ENCODE measurements at regions not wholly inside any gene's neighbourhood (a gene's known extent, or its start where the extent isn't known, plus 50 kb on each side); places are given as distances from the start of the nearest gene placed in this dataset.

DNA sequence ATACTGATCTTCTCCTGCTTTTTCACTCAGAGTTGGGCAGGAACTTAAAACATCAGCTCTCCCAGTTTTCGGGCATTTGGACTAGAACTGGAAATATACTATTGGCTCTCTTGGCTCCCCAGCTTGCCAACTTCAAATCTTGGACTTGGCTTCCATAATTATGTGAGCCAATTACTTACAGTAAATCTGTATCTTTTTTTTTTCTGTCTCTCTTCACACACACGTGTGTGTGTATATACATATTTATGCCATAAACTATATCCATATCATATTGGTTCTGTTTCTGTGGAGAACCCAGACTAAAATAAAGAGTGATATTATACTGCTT is 379.6 kb upstream of the PRR16 start (continued):
- TF ChIP-seq, protein P1, sequence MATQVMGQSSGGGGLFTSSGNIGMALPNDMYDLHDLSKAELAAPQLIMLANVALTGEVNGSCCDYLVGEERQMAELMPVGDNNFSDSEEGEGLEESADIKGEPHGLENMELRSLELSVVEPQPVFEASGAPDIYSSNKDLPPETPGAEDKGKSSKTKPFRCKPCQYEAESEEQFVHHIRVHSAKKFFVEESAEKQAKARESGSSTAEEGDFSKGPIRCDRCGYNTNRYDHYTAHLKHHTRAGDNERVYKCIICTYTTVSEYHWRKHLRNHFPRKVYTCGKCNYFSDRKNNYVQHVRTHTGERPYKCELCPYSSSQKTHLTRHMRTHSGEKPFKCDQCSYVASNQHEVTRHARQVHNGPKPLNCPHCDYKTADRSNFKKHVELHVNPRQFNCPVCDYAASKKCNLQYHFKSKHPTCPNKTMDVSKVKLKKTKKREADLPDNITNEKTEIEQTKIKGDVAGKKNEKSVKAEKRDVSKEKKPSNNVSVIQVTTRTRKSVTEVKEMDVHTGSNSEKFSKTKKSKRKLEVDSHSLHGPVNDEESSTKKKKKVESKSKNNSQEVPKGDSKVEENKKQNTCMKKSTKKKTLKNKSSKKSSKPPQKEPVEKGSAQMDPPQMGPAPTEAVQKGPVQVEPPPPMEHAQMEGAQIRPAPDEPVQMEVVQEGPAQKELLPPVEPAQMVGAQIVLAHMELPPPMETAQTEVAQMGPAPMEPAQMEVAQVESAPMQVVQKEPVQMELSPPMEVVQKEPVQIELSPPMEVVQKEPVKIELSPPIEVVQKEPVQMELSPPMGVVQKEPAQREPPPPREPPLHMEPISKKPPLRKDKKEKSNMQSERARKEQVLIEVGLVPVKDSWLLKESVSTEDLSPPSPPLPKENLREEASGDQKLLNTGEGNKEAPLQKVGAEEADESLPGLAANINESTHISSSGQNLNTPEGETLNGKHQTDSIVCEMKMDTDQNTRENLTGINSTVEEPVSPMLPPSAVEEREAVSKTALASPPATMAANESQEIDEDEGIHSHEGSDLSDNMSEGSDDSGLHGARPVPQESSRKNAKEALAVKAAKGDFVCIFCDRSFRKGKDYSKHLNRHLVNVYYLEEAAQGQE (IDR thresholded peaks at IDR 0.05; ENCODE audit: borderline replicate concordance) = no peak
- TF ChIP-seq, protein P1 (CRISPR knock-in tag; IDR thresholded peaks at IDR 0.05; ENCODE audit: low read depth) = no peak
- TF ChIP-seq, protein P2, sequence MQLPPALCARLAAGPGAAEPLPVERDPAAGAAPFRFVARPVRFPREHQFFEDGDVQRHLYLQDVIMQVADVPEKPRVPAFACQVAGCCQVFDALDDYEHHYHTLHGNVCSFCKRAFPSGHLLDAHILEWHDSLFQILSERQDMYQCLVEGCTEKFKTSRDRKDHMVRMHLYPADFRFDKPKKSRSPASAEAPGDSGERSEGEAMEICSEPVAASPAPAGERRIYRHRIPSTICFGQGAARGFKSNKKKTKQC (CRISPR knock-in tag; IDR thresholded peaks at IDR 0.05) = no peak
- TF ChIP-seq, protein P3, sequence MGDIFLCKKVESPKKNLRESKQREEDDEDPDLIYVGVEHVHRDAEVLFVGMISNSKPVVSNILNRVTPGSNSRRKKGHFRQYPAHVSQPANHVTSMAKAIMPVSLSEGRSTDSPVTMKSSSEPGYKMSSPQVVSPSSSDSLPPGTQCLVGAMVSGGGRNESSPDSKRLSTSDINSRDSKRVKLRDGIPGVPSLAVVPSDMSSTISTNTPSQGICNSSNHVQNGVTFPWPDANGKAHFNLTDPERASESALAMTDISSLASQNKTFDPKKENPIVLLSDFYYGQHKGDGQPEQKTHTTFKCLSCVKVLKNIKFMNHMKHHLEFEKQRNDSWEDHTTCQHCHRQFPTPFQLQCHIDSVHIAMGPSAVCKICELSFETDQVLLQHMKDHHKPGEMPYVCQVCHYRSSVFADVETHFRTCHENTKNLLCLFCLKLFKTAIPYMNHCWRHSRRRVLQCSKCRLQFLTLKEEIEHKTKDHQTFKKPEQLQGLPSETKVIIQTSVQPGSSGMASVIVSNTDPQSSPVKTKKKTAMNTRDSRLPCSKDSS (IDR thresholded peaks at IDR 0.05; ENCODE audit: low read depth, partially characterized antibody) = no peak

Data from K562 (cell line).